Mesendoderm (in vitro differentiated cells): ENCODE measurements at regions not wholly inside any gene's neighbourhood (a gene's known extent, or its start where the extent isn't known, plus 50 kb on each side); places are given as distances from the start of the nearest gene placed in this dataset.

ENCODE experiments used
- DNase-seq: peaks from one replicate; pipeline ENCODE4 v3.0.0; 2013
- H2AK5ac ChIP-seq: 2 replicates; pipeline ENCODE4 v1.6.1; 2013; ENCODE audit warnings: low read length, inconsistent platforms
- H2BK120ac ChIP-seq: 2 replicates; pipeline ENCODE4 v1.6.1; 2013; ENCODE audit warnings: low read depth, mild to moderate bottlenecking, low read length, moderate library complexity, mixed read lengths
- H2BK15ac ChIP-seq: replicated peaks from 2 replicates; pipeline ENCODE4 v1.6.1; 2013; ENCODE audit warnings: low read depth, mild to moderate bottlenecking, moderate library complexity
- H2BK5ac ChIP-seq: 2 replicates; pipeline ENCODE4 v1.6.1; 2013; ENCODE audit warnings: low read length, inconsistent platforms
- H3K18ac ChIP-seq: 2 replicates; pipeline ENCODE4 v1.6.1; 2013; ENCODE audit warnings: mild to moderate bottlenecking, low read length, mixed read lengths
- H3K23ac ChIP-seq: one replicate; pipeline ENCODE4 v1.6.1; 2013; ENCODE audit warnings: low read length
- H3K27ac ChIP-seq: 2 replicates; pipeline ENCODE4 v1.5.1; 2013; ENCODE audit warnings: low read depth, mild to moderate bottlenecking, inconsistent platforms, low read length, moderate library complexity
- H3K27me3 ChIP-seq: 2 replicates; pipeline ENCODE4 v1.6.1; 2013; ENCODE audit warnings: low read length, control low read depth, mild to moderate bottlenecking, inconsistent platforms; ENCODE audit not compliant: insufficient read depth, poor library complexity
- H3K36me3 ChIP-seq: 2 replicates; pipeline ENCODE4 v1.6.1; 2013; ENCODE audit warnings: low read length, inconsistent platforms; ENCODE audit not compliant: control insufficient read depth, insufficient read depth
- H3K4ac ChIP-seq: one replicate; pipeline ENCODE4 v1.6.1; 2013; ENCODE audit warnings: low read depth, mild to moderate bottlenecking, low read length, moderate library complexity
- H3K4me1 ChIP-seq: 2 replicates; pipeline ENCODE4 v1.6.1; 2013; ENCODE audit warnings: low read depth, low read length, inconsistent platforms; ENCODE audit not compliant: control insufficient read depth
- H3K4me2 ChIP-seq: 2 replicates; pipeline ENCODE4 v1.6.1; 2013; ENCODE audit warnings: low read length
- H3K4me3 ChIP-seq: 2 replicates; pipeline ENCODE4 v1.5.1; 2013; ENCODE audit warnings: mild to moderate bottlenecking, low read length
- H3K56ac ChIP-seq: one replicate; pipeline ENCODE4 v1.6.1; 2013; ENCODE audit warnings: low read length
- H3K79me1 ChIP-seq: 2 replicates; pipeline ENCODE4 v1.6.1; 2013; ENCODE audit warnings: low read length, inconsistent platforms
- H3K79me2 ChIP-seq: 2 replicates; pipeline ENCODE4 v1.6.1; 2013; ENCODE audit warnings: mild to moderate bottlenecking, low read length; ENCODE audit not compliant: control insufficient read depth, insufficient read depth
- H3K9ac ChIP-seq: 2 replicates; pipeline ENCODE4 v1.6.1; 2013; ENCODE audit warnings: low read length, inconsistent platforms
- H4K5ac ChIP-seq: one replicate; pipeline ENCODE4 v1.6.1; 2013; ENCODE audit warnings: low read length
- H4K8ac ChIP-seq: one replicate; pipeline ENCODE4 v1.6.1; 2013; ENCODE audit warnings: low read depth, mild to moderate bottlenecking, control low read depth, low read length, moderate library complexity
- WGBS: extraction: QIAGEN DNeasy Blood & Tissue Kit; methylation state at CpG from one replicate; pipeline ENCODE4 v1.1.7; 2013; ENCODE audit warnings: low lambda C conversion rate, missing lambda C conversion rate; ENCODE audit not compliant: insufficient coverage; ENCODE audit errors: extremely low coverage; 5-methylcytosine and 5-hydroxymethylcytosine counted together

GRCh38 chr13:73481886-73482445 is 423.2 kb downstream of the KLF5 start:
- Histone ChIP-seq H3K9ac (no peak overlapping the region), H3K56ac (no peak overlapping the region), H3K36me3 (no peaks in the 10 kb centered on the region), H4K8ac (no peak overlapping the region), H3K4me3 (no peak overlapping the region), H3K4ac (no peak overlapping the region), H3K18ac (no peak overlapping the region), H2AK5ac (no peak overlapping the region), H2BK5ac (no peak overlapping the region), H4K5ac (no peak overlapping the region), H2BK120ac (no peak overlapping the region), H2BK15ac (no peak overlapping the region), H3K4me2 (no peak overlapping the region), H3K27ac (no peak overlapping the region), H3K23ac (no peak overlapping the region), H3K4me1 (no peaks in the 10 kb centered on the region), H3K79me1 (no peaks in the 10 kb centered on the region), H3K79me2 (no peaks in the 10 kb centered on the region), H3K27me3 (no peaks in the 10 kb centered on the region)
- no peak for DNase-seq
- no CpG with 5 or more reads among the region's 6 CpGs for WGBS

DNA sequence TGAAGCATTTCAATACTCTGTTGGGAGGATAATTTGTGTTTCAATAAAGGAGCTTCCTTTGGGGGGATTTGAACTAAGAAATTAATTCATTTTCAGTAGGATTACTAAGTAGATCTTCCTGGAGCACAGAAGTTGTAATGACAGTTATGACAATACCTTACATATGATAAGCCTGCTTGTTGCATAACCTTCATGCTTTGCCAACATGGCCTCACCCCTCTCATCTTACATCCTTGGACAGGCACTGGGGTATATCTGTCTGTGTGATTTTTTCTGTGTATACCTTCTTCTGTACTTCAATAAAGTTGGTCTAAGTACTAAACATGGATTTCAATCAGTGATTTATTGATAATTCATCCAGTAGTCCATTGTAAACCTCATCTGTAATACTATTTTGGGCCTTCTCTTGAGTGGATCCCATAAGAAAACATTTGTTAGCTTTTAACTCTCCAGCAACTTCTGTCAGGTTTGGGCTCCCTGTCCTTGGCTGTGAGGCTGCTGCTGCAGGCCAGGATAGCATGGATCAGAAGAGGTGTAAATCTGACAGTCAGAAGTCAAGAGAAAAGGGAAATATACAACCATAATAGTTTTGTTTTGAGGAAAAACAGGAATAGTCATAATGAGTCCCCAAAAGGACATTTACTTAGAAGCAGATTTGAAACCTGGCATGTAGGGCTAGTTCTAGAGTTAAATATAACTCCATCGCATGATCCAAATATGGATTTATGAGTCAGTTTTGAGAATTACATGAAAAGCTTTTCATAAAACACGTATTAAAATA is 422.2 kb downstream of the KLF5 start:
- Histone ChIP-seq H3K79me1 (no peaks in the 10 kb centered on the region), H3K4me1 (no peaks in the 10 kb centered on the region), H3K18ac (no peak overlapping the region), H3K4me3 (no peak overlapping the region), H2BK5ac (no peak overlapping the region), H2BK15ac (no peak overlapping the region), H3K9ac (no peak overlapping the region), H3K23ac (no peak overlapping the region), H3K4ac (no peak overlapping the region), H3K27me3 (no peaks in the 10 kb centered on the region), H4K5ac (no peak overlapping the region), H3K36me3 (no peaks in the 10 kb centered on the region), H3K79me2 (no peaks in the 10 kb centered on the region), H4K8ac (no peak overlapping the region), H3K4me2 (no peak overlapping the region), H2AK5ac (no peak overlapping the region), H3K56ac (no peak overlapping the region), H2BK120ac (no peak overlapping the region), H3K27ac (no peak overlapping the region)
- DNase-seq, result no peak
- WGBS, result no CpG with 5 or more reads among the region's 2 CpGs

- Histone ChIP-seq H3K79me1 (no peaks in the 10 kb centered on the region), H2BK15ac (no peak overlapping the region), H3K9ac (no peak overlapping the region), H3K4me1 (no peaks in the 10 kb centered on the region), H4K8ac (no peak overlapping the region), H3K18ac (no peak overlapping the region), H2BK5ac (no peak overlapping the region), H2AK5ac (no peak overlapping the region), H3K4me2 (no peak overlapping the region), H3K23ac (no peak overlapping the region), H3K56ac (no peak overlapping the region), H3K79me2 (no peaks in the 10 kb centered on the region), H3K27me3 (no peaks in the 10 kb centered on the region), H3K4me3 (no peak overlapping the region), H3K27ac (no peak overlapping the region), H3K36me3 (no peaks in the 10 kb centered on the region), H4K5ac (no peak overlapping the region), H3K4ac (no peak overlapping the region), H2BK120ac (no peak overlapping the region)
- WGBS, result no CpG with 5 or more reads among the region's 1 CpG
- DNase-seq, result no peak
These were observed 421.1 kb downstream of the KLF5 start for GRCh38 chr13:73479856-73480255.

GRCh38 chr13:73479351-73479750 is 420.5 kb downstream of the KLF5 start:
- no peak overlapping the region for H3K27ac ChIP-seq
- H3K4me2 ChIP-seq, result no peak overlapping the region
- no peaks in the 10 kb centered on the region for H3K79me2 ChIP-seq
- H3K56ac ChIP-seq, result no peak overlapping the region
- H2AK5ac ChIP-seq, result no peak overlapping the region
- H2BK120ac ChIP-seq, result no peak overlapping the region
- no peaks in the 10 kb centered on the region for H3K79me1 ChIP-seq
- H3K23ac ChIP-seq, result no peak overlapping the region
- WGBS, result no CpG with 5 or more reads among the region's 1 CpG
- no peaks in the 10 kb centered on the region for H3K36me3 ChIP-seq
- no peak for DNase-seq
- H2BK5ac ChIP-seq, result no peak overlapping the region
- H3K4me3 ChIP-seq, result no peak overlapping the region
- H4K8ac ChIP-seq, result no peak overlapping the region
- H3K27me3 ChIP-seq, result no peaks in the 10 kb centered on the region
- H3K18ac ChIP-seq, result no peak overlapping the region
- H3K4me1 ChIP-seq, result no peaks in the 10 kb centered on the region
- H2BK15ac ChIP-seq, result no peak overlapping the region
- H4K5ac ChIP-seq, result no peak overlapping the region
- no peak overlapping the region for H3K4ac ChIP-seq
- no peak overlapping the region for H3K9ac ChIP-seq

GRCh38 chr13:73477441-73477840 is 418.6 kb downstream of the KLF5 start:
- DNase-seq, result no peak
- Histone ChIP-seq H3K18ac (no peak overlapping the region), H2AK5ac (no peak overlapping the region), H3K4me3 (no peak overlapping the region), H3K79me2 (no peaks in the 10 kb centered on the region), H3K27ac (no peak overlapping the region), H3K4me2 (no peak overlapping the region), H3K79me1 (no peaks in the 10 kb centered on the region), H3K23ac (no peak overlapping the region), H3K36me3 (no peaks in the 10 kb centered on the region), H4K8ac (no peak overlapping the region), H2BK5ac (no peak overlapping the region), H2BK120ac (no peak overlapping the region), H3K27me3 (no peaks in the 10 kb centered on the region), H3K4ac (no peak overlapping the region), H2BK15ac (no peak overlapping the region), H4K5ac (no peak overlapping the region), H3K9ac (no peak overlapping the region), H3K56ac (no peak overlapping the region), H3K4me1 (no peaks in the 10 kb centered on the region)
- WGBS, result no CpG with 5 or more reads among the region's 3 CpGs

GRCh38 chr13:73473016-73473415 is 414.2 kb downstream of the KLF5 start:
- H3K4me1 ChIP-seq, result no peaks in the 10 kb centered on the region
- H2AK5ac ChIP-seq, result no peak overlapping the region
- no peak for DNase-seq
- no peak overlapping the region for H2BK5ac ChIP-seq
- H2BK120ac ChIP-seq, result no peak overlapping the region
- H3K79me1 ChIP-seq, result no peaks in the 10 kb centered on the region
- H3K36me3 ChIP-seq, result no peaks in the 10 kb centered on the region
- H3K4ac ChIP-seq, result no peak overlapping the region
- H2BK15ac ChIP-seq, result no peak overlapping the region
- no peak overlapping the region for H3K4me2 ChIP-seq
- no CpG with 5 or more reads among the region's 2 CpGs for WGBS
- no peaks in the 10 kb centered on the region for H3K79me2 ChIP-seq
- no peak overlapping the region for H3K4me3 ChIP-seq
- no peak overlapping the region for H3K9ac ChIP-seq
- H3K23ac ChIP-seq, result no peak overlapping the region
- no peaks in the 10 kb centered on the region for H3K27me3 ChIP-seq
- H3K18ac ChIP-seq, result no peak overlapping the region
- no peak overlapping the region for H4K5ac ChIP-seq
- no peak overlapping the region for H4K8ac ChIP-seq
- H3K56ac ChIP-seq, result no peak overlapping the region
- no peak overlapping the region for H3K27ac ChIP-seq
